Upper lobe of left lung (tissue), 6 donors: ENCODE measurements at regions not wholly inside any gene's neighbourhood (a gene's known extent, or its start where the extent isn't known, plus 50 kb on each side); places are given as distances from the start of the nearest gene placed in this dataset.

Experiments used
- ATAC-seq, 2 donors: fragments of 200-7000 bp; cut with Tn5 transposase; one replicate each; pipeline ENCODE4 v1.9.1; 2022; ENCODE audit warnings: mild to moderate bottlenecking in 2 of 2, moderate library complexity in 2 of 2; ENCODE audit not compliant: low FRiP score in 2 of 2
- DNase-seq, 2 donors: peaks; one replicate each; pipeline ENCODE4 v3.0.0-alpha.2; 2019 to 2020
- H3K27ac ChIP-seq, 4 donors: fragments of 200-600 bp; sonication (generic); one replicate each; pipeline ENCODE4 v1.5.1; 2016 to 2019
- H3K27me3 ChIP-seq, 4 donors: fragments of 200-600 bp; sonication (generic); one replicate each; pipeline ENCODE4 v1.5.1; 2017 to 2019
- H3K36me3 ChIP-seq, 4 donors: fragments of 200-600 bp; sonication (generic); one replicate each; pipeline ENCODE4 v1.5.1; 2016 to 2019
- H3K4me1 ChIP-seq, 4 donors: fragments of 200-600 bp; sonication (generic); one replicate each; pipeline ENCODE4 v1.5.1; 2018 to 2019
- H3K4me3 ChIP-seq, 4 donors: fragments of 200-600 bp; sonication (generic); one replicate each; pipeline ENCODE4 v1.5.1; 2017 to 2019; ENCODE audit warnings: mild to moderate bottlenecking in 2 of 4, moderate library complexity in 1 of 4
- H3K9me3 ChIP-seq, 4 donors: fragments of 200-600 bp; sonication (generic); one replicate each; pipeline ENCODE4 v1.5.1; 2018 to 2019
- CTCF ChIP-seq, 6 experiments: fragments of 450-650 bp in 4 of 6; fragments of 200-600 bp in 2 of 6; sonication (generic) in 2 of 6; IDR thresholded peaks; one replicate each; pipeline ENCODE4 v1.5.1; 2016 to 2019; ENCODE audit warnings: antibody characterized with exemption in 6 of 6
- EP300 ChIP-seq, 4 donors: sonication (generic); formaldehyde crosslinking; IDR thresholded peaks; one replicate each; pipeline ENCODE4 v1.5.1; 2017; ENCODE audit warnings: antibody characterized with exemption in 4 of 4, control low read depth in 2 of 4
- POLR2A ChIP-seq, 4 donors: fragments of 450-650 bp; IDR thresholded peaks; one replicate each; pipeline ENCODE4 v1.5.1; 2016 to 2017; ENCODE audit warnings: antibody characterized with exemption in 4 of 4, mild to moderate bottlenecking in 2 of 4
- POLR2AphosphoS5 ChIP-seq, 2 donors: sonication (generic); formaldehyde crosslinking; IDR thresholded peaks; one replicate each; pipeline ENCODE4 v1.5.1; 2017; ENCODE audit warnings: antibody characterized with exemption in 2 of 2
- WGBS, 2 donors: methylation state at CpG; one replicate each; pipeline ENCODE4 v1.1.5; 2017 to 2018; 5-methylcytosine and 5-hydroxymethylcytosine counted together
- donor health status: DM: no; HTN: no; CAD: no; lungs with moderate emphysema.
- donor health status: DM: no; HTN: yes; CAD: no; lungs with severe emphysema.

GRCh38 chr10:20647756-20648155 lies 249.4 kb downstream of the NEBL start:
- TF ChIP-seq EP300 (IDR thresholded peaks at IDR 0.05) = no peak
- no peak for TF ChIP-seq CTCF (IDR thresholded peaks at IDR 0.05)
- TF ChIP-seq POLR2A (IDR thresholded peaks at IDR 0.05) = no peak
- TF ChIP-seq POLR2AphosphoS5 (IDR thresholded peaks at IDR 0.05) = no peak
- Histone ChIP-seq H3K27ac (no peak overlapping the region), H3K4me3 (no peak overlapping the region), H3K9me3 (no peaks in the 10 kb centered on the region), H3K27me3 (no peaks in the 10 kb centered on the region), H3K36me3 (no peaks in the 10 kb centered on the region), H3K4me1 (no peaks in the 10 kb centered on the region)
- ATAC-seq (no peak), DNase-seq (no peak)

GRCh38 chr10:20644421-20644820 lies 252.7 kb downstream of the NEBL start:
- no peaks in the 10 kb centered on the region for H3K27me3 ChIP-seq
- WGBS, 2 donors = 71 to 78% methylated on average over 8 of the region's 8 CpGs
- ATAC-seq = no peak
- no peaks in the 10 kb centered on the region for H3K36me3 ChIP-seq
- no peak for TF ChIP-seq POLR2A (IDR thresholded peaks at IDR 0.05)
- no peak for TF ChIP-seq CTCF (IDR thresholded peaks at IDR 0.05)
- TF ChIP-seq EP300 (IDR thresholded peaks at IDR 0.05) = no peak
- no peak for TF ChIP-seq POLR2AphosphoS5 (IDR thresholded peaks at IDR 0.05)
- no peaks in the 10 kb centered on the region for H3K9me3 ChIP-seq
- no peak overlapping the region for H3K27ac ChIP-seq
- no peaks in the 10 kb centered on the region for H3K4me1 ChIP-seq
- DNase-seq = no peak
- H3K4me3 ChIP-seq = no peak overlapping the region

- no peaks in the 10 kb centered on the region for H3K36me3 ChIP-seq
- ATAC-seq = no peak
- no peaks in the 10 kb centered on the region for H3K4me1 ChIP-seq
- WGBS, 2 donors = 64% methylated on average over 4 of the region's 4 CpGs
- no peak overlapping the region for H3K4me3 ChIP-seq
- no peaks in the 10 kb centered on the region for H3K27me3 ChIP-seq
- no peak overlapping the region for H3K27ac ChIP-seq
- DNase-seq = no peak
- TF ChIP-seq POLR2AphosphoS5 (IDR thresholded peaks at IDR 0.05) (no peak), POLR2A (IDR thresholded peaks at IDR 0.05) (no peak), EP300 (IDR thresholded peaks at IDR 0.05) (no peak), CTCF (IDR thresholded peaks at IDR 0.05) (no peak)
- H3K9me3 ChIP-seq = no peaks in the 10 kb centered on the region
Measured at GRCh38 chr10:20641605-20642004, 255.5 kb downstream of the NEBL start.

GRCh38 chr10:20635570-20635969 lies 261.5 kb downstream of the NEBL start:
- Histone ChIP-seq H3K4me1 (no peaks in the 10 kb centered on the region), H3K36me3 (no peaks in the 10 kb centered on the region), H3K27ac (no peak overlapping the region), H3K9me3 (no peaks in the 10 kb centered on the region), H3K4me3 (no peak overlapping the region), H3K27me3 (no peaks in the 10 kb centered on the region)
- DNase-seq (no peak), ATAC-seq (peak in 1 of 2 donors; percentile 43)
- TF ChIP-seq EP300 (IDR thresholded peaks at IDR 0.05) (no peak), CTCF (IDR thresholded peaks at IDR 0.05) (no peak)

- no peaks in the 10 kb centered on the region for H3K9me3 ChIP-seq
- 64 to 73% methylated on average over 4 of the region's 4 CpGs for WGBS, 2 donors
Measured at GRCh38 chr10:20634839-20635238, 262.3 kb downstream of the NEBL start.

More at GRCh38 chr10:20634839-20635238, 262.3 kb downstream of the NEBL start:
- TF ChIP-seq EP300 (IDR thresholded peaks at IDR 0.05) (no peak), POLR2AphosphoS5 (IDR thresholded peaks at IDR 0.05) (no peak), CTCF (IDR thresholded peaks at IDR 0.05) (no peak), POLR2A (IDR thresholded peaks at IDR 0.05) (no peak)
- DNase-seq (no peak), ATAC-seq (peak in 1 of 2 donors; percentile 65)
- Histone ChIP-seq H3K4me3 (no peak overlapping the region), H3K4me1 (no peaks in the 10 kb centered on the region), H3K27me3 (no peaks in the 10 kb centered on the region), H3K36me3 (no peaks in the 10 kb centered on the region), H3K27ac (no peak overlapping the region)
